Large intestine (tissue), 3 donors: ENCODE measurements at regions not wholly inside any gene's neighbourhood (a gene's known extent, or its start where the extent isn't known, plus 50 kb on each side); places are given as distances from the start of the nearest gene placed in this dataset.
A peak's percentile ranks its signal among the peaks of the same experiment; 100 is the strongest.

Experiments used
- DNase-seq, 2 donors: peaks; one replicate each; pipeline versions ENCODE4 v3.0.0 to v3.0.0-alpha.2; 2013
- H3K27ac ChIP-seq: one replicate; pipeline ENCODE4 v1.5.1; 2013; ENCODE audit warnings: low read length
- H3K27me3 ChIP-seq: 2 replicates; pipeline ENCODE4 v1.6.1; 2013; ENCODE audit warnings: low read length; ENCODE audit not compliant: control insufficient read depth, insufficient read depth
- H3K36me3 ChIP-seq: 2 replicates; pipeline ENCODE4 v1.6.1; 2013; ENCODE audit warnings: low read length; ENCODE audit not compliant: control insufficient read depth, insufficient read depth
- H3K4me1 ChIP-seq: one replicate; pipeline ENCODE4 v1.6.1; 2013; ENCODE audit warnings: low read length; ENCODE audit not compliant: control insufficient read depth, insufficient read depth
- H3K4me3 ChIP-seq: one replicate; pipeline ENCODE4 v1.5.1; 2013; ENCODE audit warnings: low read length
- H3K9me3 ChIP-seq: one replicate; pipeline ENCODE4 v1.6.1; 2013; ENCODE audit warnings: mild to moderate bottlenecking, low read depth, low read length, moderate library complexity; ENCODE audit not compliant: control insufficient read depth
- WGBS: methylation state at CpG from one replicate; pipeline ENCODE4 v1.1.5; 2013; ENCODE audit warnings: low lambda C conversion rate; ENCODE audit not compliant: insufficient coverage; 5-methylcytosine and 5-hydroxymethylcytosine counted together

DNA sequence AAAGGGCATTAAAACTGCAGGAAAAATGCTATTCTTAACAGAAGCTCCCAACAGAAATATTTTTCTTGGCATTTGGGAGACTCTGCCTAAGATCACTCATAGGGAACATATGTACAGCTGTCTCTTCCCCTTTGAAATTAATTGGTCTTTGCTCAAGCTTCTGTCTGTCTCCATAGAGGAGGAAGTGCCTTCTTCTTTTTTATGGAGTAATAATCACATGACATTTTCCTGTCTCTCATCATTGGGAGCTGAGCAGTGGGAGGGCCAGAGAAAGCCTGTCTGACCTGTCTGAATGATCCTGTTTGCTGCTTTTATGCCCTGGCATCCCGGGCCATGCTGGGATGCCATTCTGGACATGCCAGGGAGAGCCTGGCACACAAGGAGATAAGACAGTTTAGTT, 145.6 kb downstream of the AQP4 start:
- no peaks in the 10 kb centered on the region for H3K4me1 ChIP-seq
- WGBS, result no CpG with 5 or more reads among the region's 1 CpG
- DNase-seq, result no peak
- H3K4me3 ChIP-seq, result no peak overlapping the region
- H3K9me3 ChIP-seq, result no peaks in the 10 kb centered on the region
- H3K27me3 ChIP-seq, result no peaks in the 10 kb centered on the region
- H3K27ac ChIP-seq, result no peak overlapping the region
- no peaks in the 10 kb centered on the region for H3K36me3 ChIP-seq

DNA sequence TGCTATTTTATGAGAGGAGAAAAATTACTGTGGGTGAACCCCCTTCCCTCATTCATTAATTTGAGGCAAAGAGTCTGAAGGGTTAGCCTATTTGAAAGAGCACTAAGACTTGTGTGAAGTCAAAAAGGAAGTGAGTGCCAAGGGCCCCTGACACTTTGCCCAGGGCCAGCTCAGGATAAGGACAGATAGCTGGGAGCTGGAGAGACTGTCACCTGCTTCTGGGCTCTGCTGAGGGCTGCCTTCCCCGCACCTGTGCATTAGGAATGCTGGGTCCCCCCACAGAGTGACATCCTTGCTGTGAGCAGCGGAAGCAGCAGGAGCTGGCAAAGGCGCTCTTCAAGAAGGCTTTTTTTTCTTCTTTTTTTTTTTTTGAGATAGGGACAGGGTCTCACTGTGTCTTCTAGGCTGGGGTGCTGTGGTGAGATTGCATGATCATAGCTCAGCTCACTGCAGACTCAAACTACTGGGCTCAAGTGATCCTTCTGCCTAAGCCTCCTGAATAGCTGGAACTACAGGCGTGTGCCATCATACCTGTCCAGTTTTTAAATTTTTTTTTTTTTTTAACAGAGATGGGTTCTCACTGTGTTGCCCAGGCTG, 148.3 kb downstream of the AQP4 start:
- DNase-seq, result no peak
- H3K4me1 ChIP-seq, result no peaks in the 10 kb centered on the region
- H3K36me3 ChIP-seq, result no peaks in the 10 kb centered on the region
- no CpG with 5 or more reads among the region's 4 CpGs for WGBS
- H3K4me3 ChIP-seq, result no peak overlapping the region
- no peaks in the 10 kb centered on the region for H3K27me3 ChIP-seq
- H3K27ac ChIP-seq, result no peak overlapping the region
- no peaks in the 10 kb centered on the region for H3K9me3 ChIP-seq

DNA sequence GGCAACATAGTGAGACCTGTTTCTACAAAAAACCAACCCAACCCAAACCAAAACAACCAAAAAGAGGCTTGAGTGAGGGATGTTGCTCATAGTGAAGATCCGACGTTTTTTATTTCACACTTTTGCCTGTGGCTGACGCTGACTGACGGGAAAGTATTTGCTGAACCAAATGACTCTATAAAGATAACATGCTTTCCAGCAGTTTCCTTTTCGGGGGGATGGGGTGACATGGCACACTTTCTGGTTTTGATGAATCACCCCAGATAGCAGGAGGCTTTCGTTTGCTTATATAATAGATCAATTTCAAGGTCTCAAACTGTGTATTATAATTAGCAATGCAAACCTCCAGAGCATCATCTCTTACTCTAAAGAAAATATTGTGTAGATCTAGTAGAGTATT, 150.8 kb downstream of the AQP4 start:
- Histone ChIP-seq H3K4me1 (no peaks in the 10 kb centered on the region), H3K27ac (no peak overlapping the region), H3K4me3 (no peak overlapping the region), H3K27me3 (no peaks in the 10 kb centered on the region), H3K36me3 (no peaks in the 10 kb centered on the region), H3K9me3 (no peaks in the 10 kb centered on the region)
- 45% methylated on average over 4 of the region's 6 CpGs for WGBS
- no peak for DNase-seq

DNA sequence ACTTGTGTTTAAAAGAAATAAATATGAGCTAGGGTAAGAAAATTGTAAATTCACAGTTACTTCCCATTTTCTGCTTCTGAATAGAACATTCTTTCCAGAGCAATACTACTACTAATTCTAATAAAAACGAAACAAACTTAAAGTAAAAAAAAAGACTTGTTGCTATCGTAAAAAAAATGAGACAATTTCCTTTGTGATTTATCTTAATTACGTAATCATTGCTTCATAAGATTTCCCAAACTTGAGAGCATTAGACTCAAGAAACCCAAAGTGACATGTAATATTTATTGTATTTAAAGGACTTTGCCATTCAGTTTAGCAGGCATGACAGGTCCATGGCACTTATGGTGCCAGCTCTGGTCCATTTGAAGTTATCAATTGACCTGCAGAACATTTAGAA, 153.8 kb downstream of the AQP4 start:
- Histone ChIP-seq H3K9me3 (no peaks in the 10 kb centered on the region), H3K36me3 (no peaks in the 10 kb centered on the region), H3K4me1 (no peaks in the 10 kb centered on the region), H3K27me3 (no peaks in the 10 kb centered on the region), H3K27ac (no peak overlapping the region), H3K4me3 (no peak overlapping the region)
- 82% methylated on average over 3 of the region's 3 CpGs for WGBS
- no peak for DNase-seq

DNA sequence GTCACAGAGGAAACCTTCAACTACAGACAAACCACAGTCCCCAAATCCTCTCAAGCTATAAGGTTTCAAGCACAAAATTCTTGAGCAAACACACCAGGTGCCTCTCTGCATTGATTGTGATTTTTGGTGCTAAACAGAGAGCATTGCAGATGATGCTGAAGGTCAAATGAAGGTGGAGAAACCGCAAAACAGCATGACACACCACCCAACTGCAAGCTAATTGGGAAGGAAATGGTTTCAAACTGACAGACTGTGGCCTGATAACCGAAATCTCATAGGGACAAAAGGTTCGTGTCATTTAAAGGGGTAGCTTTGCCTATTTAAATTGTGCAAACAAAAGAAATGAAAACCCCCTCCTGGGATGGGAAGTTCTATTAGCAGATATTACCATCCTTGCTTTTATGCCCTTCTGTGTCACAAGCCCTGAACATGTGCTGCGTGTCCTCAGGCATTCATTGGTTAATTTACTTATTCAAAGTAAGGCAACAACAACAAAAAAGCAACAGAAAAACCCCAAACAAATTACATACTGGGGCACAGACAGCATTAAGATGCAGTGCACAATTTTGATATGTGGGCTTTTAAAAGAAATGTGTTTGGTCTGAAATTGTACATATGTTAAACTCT, 154.9 kb downstream of the AQP4 start:
- Histone ChIP-seq H3K4me1 (no peaks in the 10 kb centered on the region), H3K4me3 (no peak overlapping the region), H3K27me3 (no peaks in the 10 kb centered on the region), H3K27ac (no peak overlapping the region), H3K36me3 (no peaks in the 10 kb centered on the region), H3K9me3 (no peaks in the 10 kb centered on the region)
- no CpG with 5 or more reads among the region's 4 CpGs for WGBS
- DNase-seq, result no peak

DNA sequence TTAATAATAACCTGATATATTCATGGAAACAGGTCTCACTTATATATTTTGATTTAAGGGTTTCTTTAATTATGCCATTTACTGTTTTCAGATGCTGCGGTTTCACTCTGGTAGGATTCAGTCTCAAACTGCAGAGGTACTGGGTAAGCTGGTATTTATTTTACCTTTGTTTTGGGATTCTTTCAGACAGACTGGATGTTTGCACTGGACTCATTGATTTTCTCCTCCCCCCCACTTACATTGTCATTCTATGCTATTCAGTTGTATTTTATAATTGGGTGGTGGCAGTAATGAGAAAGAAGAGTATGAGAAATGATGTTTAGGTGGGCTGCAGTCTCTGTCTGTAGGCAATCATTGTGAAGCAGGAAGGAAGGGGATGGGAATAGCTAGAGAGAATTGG, 155.6 kb downstream of the AQP4 start:
- no peak overlapping the region for H3K4me3 ChIP-seq
- no peak overlapping the region for H3K27ac ChIP-seq
- DNase-seq, result no peak
- no peaks in the 10 kb centered on the region for H3K27me3 ChIP-seq
- H3K9me3 ChIP-seq, result no peaks in the 10 kb centered on the region
- no CpG with 5 or more reads among the region's 1 CpG for WGBS
- no peaks in the 10 kb centered on the region for H3K36me3 ChIP-seq
- H3K4me1 ChIP-seq, result no peaks in the 10 kb centered on the region

DNA sequence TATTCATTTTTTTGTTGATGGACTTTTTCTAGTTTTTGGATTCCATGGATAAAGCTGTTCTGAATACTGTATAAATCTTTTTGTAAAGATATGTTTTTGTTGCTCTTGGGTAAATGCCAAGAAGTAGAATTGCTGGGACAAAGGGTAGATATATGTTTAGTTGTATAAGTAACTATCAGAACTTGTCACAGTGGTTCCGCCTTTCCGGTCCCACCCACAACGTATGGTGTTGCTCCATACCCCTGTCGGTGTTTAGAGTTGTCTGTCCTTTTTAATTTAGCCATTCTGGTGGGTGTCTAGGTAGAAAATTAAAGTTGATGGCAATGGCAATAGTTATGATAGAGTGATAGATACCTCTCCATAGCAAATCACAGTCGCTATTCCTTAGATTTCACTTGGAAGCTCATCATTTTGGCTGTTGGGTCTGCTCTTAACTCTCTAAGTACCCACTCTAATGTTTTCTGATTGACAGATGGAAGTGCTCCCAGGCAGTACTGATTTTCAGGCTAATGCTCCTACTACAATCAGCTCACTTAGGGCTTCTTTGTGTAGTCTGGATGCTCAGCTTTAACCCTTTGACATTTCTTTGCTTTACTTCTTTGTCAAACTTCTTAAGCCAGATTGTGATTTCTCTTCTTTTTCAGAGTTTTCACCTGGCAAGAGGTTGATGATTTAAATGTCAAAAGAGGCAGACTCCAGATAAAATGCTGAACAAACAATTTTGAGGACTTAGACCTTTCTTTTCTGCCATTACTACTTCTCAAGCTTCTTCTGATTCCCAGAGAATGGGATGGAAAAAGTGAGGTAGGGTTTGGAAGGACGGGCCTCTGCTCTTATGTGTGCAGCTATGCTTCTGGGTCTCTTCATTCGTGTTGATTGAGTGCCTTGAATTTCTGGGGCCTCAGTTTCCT, 156.4 kb downstream of the AQP4 start:
- Histone ChIP-seq H3K4me3 (no peak overlapping the region), H3K36me3 (no peaks in the 10 kb centered on the region), H3K9me3 (no peaks in the 10 kb centered on the region), H3K4me1 (no peaks in the 10 kb centered on the region), H3K27me3 (no peaks in the 10 kb centered on the region), H3K27ac (no peak overlapping the region)
- WGBS, result no CpG with 5 or more reads among the region's 7 CpGs
- no peak for DNase-seq

DNA sequence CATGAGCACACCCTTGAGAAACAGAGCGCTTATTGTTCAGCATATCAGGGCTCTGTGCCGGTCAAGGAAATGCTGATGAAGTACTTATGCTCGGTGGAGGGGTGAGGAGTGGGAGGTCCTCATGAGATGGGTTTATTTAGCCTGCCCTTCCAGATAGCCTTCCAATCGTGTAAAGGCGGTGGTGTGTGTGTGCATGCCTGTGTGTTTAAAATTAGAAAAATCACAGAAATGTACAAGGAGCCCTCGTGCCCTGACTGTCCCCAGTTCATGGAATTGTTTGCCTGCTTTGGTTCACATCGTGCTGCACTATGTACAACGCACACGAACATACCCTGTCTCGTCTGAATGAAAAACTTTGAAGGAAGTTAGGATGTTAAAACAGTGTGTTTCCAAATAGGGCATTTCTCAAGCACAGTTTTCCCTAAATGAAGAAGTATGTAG, 158.6 kb downstream of the AQP4 start:
- H3K9me3 ChIP-seq, result no peaks in the 10 kb centered on the region
- H3K4me3 ChIP-seq, result no peak overlapping the region
- no peak overlapping the region for H3K27ac ChIP-seq
- no peaks in the 10 kb centered on the region for H3K36me3 ChIP-seq
- no peaks in the 10 kb centered on the region for H3K27me3 ChIP-seq
- no peaks in the 10 kb centered on the region for H3K4me1 ChIP-seq
- no CpG with 5 or more reads among the region's 10 CpGs for WGBS
- DNase-seq, result no peak

DNA sequence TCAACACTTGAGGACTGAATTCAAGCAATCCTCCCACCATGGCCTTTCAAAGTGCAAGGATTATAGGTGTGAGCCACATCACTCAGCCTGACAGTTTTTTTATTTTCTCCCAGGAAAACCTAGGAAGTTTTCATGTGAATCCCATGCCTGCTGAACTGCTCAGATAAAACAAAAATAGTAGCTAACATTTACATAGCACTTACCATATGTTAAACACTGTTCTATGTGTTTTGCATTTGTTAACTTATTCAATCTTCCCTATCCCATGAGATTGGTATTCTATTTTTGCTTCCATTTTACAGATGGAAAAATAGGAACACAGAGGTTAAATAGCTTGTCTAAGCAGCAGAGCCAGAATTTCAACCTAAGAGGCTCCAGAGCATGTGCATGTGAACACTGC, 157.4 kb upstream of the KCTD1 start:
- Histone ChIP-seq H3K4me1 (no peaks in the 10 kb centered on the region), H3K27me3 (no peaks in the 10 kb centered on the region), H3K9me3 (no peaks in the 10 kb centered on the region), H3K27ac (no peak overlapping the region), H3K36me3 (no peaks in the 10 kb centered on the region), H3K4me3 (no peak overlapping the region)
- DNase-seq, result no peak

DNA sequence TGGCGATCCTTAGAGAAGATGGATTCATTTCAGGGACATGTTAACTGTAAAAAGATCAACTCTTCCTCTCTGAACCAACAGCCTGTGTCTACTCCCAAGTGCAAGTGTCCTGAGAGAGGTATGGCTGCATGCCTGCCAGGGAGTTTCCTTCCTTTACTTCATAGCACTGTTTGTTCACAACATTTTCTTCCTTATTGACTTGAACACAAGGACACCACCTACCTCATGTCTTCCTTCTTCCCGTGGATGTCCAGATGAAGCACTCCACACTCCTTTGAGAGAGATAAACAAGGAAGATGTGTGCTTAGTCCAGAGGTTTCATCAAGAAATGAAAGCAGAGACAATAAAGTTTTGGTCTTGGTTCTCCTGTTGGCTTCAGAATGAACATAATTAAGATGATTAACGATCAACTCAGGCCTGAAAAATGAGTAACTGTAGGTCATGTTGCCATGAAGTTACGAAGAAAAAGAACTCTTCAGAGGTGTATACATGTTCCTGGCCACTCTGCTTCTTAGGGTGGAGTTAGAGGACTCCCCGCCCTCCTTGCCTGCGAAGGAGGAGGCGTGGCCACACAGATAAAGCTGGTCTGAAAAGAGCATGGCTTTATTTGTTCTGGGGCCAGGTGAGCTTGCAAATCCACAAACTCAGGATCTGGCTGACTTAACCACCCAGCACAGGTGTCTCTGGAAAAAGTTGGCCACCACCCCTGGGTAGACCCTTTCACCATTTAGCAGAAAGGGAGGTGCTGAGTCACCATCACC, 155.0 kb upstream of the KCTD1 start:
- no CpG with 5 or more reads among the region's 7 CpGs for WGBS
- H3K4me3 ChIP-seq, result no peak overlapping the region
- peak in 1 of 2 donors; percentile 14 for DNase-seq
- H3K9me3 ChIP-seq, result no peaks in the 10 kb centered on the region
- H3K27ac ChIP-seq, result no peak overlapping the region
- H3K4me1 ChIP-seq, result no peaks in the 10 kb centered on the region
- H3K27me3 ChIP-seq, result peaks cover 3% of the 10 kb centered on the region
- no peaks in the 10 kb centered on the region for H3K36me3 ChIP-seq
